HG02885 (cell line): ENCODE measurements at regions not wholly inside any gene's neighbourhood (a gene's known extent, or its start where the extent isn't known, plus 50 kb on each side); places are given as distances from the start of the nearest gene placed in this dataset.
"Not testable (repeated sequence)": the region's sequence is repeated elsewhere in the genome, so short reads cannot be mapped to it uniquely, and the experiment has no call there.

Source experiments
- ATAC-seq: cut with Tn5 transposase; IDR thresholded peaks from one replicate; pipeline ENCODE4 v1.9.1; 2021; ENCODE audit warnings: mild to moderate bottlenecking; ENCODE audit not compliant: unreplicated experiment, poor library complexity

DNA sequence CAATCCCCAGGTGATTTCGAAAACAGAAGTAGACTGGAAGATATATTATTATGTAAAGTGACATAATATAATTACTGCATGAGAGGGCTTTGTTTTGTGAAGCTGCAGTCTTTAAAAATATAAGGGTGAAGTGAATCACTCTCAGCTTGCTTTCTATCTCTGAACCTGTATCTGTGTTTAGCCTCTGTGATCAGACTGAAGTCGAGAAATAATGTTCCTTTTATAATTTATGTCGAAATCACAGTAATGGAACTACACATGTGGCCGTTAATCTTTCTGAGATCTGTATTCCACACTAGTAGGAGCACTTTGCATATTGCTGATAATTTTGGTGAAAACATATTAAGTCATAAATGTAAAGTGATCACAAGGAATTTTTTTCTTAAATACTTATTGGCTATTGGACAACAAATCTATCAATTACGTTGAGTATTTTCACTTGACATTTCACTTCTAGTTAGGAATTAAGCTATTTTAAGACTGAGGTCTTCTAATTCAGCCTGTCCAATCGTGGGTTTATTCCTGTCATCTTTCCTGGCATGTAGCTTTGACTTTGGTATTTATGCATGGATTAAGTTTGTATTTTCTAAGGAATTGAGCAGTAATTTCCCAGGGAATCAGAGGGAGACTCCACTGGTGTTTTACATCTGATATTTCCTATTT lies 268.2 kb upstream of the POT1 start:
- ATAC-seq, result no peak

DNA sequence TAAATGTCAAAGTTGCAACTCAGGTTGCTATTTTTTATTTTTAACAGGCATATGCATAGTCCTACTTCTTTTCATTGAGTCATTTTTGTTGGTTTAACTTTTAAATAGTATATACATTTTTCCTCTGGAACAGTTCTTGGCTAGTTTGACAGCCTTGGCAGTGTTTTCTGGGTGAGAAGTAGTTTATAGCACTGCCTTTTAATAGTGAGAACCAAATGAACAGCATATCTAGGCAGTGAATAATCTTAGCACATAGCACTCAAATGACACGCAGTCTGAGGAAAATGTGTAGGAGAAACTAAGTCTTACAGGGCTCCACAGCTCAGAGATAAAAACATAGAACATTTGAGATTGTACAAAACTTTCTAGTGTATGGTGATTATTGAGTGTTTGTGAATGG lies 265.5 kb upstream of the POT1 start:
- ATAC-seq, result no peak

DNA sequence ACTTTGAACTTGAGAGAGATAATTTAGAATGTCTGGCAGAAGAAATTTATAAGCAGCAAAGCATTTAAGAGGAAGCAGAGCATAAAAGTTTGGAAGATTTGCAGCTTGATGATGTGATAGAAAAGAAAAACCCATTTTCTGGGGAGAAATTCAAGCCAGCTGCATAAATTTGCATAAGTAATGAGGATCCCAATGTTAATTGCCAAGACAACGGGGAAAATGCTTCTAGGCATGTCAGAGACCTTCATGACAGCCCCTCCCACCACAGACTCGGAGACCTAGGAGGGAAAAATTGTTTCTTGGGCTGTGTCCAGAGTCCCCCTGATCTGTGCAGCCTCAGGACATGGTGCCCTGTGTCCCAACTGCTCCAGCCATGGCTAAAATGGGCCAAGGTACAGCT lies 263.6 kb upstream of the POT1 start:
- ATAC-seq, result no peak

DNA sequence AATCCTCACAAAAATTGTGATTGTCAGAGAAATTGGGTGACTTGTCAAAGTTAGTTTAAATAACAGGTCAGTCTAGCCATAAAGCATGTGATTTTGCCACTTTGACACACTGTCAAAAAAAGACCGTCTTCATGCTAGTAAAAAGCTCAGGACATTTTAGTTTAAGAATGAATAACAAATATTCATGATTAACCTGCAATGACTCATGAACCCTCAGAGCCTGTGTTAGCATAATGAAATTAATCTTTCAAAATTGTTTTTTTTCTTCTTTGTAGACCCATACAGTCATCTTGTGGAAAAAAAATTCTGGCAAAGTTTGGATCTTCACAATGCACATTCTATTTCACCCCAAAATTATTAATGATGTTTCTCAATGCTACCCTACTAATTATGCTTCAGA lies 255.2 kb upstream of the POT1 start:
- no peak for ATAC-seq

DNA sequence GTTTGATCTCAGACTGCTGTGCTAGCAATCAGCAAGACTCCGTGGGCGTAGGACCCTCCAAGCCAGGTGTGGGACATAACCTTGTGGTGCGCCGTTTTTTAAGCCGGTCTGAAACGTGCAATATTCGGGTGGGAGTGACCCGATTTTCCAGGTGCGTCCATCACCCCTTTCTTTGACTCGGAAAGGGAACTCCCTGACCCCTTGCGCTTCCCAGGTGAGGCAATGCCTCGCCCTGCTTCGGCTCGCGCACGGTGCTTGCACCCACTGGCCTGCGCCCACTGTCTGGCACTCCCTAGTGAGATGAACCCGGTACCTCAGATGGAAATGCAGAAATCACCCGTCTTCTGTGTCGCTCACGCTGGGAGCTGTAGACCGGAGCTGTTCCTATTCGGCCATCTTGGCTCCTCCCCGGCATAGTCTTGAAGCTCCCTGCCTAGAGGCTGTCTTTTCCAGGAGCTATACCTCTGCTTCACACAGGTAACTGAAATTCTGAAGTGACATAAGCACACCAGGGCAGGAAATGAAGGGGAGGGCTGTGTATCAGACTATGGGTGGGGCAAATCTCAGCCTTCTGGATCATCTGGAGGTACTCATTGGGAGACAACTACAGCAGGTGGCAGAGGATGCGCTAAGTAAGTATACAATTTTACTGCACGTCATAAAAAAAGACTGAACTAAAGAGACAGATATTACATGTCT lies 252.1 kb upstream of the POT1 start:
- ATAC-seq, result not testable (repeated sequence)

DNA sequence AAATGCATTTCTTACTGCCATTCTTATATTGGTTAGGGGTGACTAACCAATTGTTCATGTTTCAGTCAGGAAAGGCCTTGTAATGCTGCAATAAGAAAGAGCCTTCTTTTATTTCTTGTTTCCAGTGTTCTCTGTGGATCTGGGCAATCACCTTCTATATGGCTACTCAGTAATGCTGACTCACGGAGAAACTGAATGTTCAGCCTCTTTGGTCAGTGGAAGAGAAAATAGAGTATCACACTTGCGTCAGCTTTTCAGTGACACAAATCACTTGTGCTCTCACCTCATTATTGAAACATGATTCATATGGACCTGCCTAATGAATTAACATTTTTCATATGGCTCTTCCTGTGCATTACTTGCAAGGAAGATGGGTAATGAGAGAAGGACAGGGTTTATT lies 243.9 kb upstream of the POT1 start:
- no peak for ATAC-seq

DNA sequence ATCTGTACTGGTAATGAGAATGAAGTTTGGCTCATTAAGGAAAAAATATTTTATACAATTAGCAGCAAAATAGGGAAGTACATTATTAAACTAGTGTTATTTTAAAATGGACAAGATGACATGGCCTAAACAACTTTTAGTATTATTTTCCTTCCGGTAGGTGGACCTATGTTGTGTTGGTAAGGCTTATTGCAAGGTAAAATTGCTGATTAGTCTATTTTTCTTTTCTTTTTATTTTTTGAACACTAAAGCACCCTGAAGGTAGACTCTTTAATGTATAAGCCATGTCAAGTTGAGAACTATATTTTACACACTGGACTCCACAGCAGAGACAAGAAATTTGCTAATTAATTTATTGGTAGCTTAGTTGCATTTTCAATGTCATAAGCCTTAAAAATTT lies 239.5 kb upstream of the POT1 start:
- ATAC-seq, result no peak

DNA sequence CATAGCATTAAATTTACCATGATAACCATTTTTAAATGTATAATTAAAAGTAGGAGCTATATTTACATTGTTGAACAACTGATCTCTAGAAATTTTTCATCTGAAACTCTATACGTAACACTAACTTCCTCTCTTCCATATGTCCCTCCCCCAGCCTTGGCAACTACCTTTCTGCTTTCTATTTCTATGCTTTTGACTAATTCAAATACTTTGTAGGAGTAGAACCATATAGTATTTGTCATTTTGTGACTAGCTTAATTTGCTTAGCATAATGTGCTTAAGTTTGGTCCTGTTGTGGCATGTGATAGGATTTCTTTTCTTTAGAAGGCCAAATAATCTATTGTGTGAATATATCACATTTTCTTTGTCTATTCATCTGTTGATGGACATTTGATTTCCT lies 225.3 kb upstream of the POT1 start:
- ATAC-seq, result peak; percentile 68

DNA sequence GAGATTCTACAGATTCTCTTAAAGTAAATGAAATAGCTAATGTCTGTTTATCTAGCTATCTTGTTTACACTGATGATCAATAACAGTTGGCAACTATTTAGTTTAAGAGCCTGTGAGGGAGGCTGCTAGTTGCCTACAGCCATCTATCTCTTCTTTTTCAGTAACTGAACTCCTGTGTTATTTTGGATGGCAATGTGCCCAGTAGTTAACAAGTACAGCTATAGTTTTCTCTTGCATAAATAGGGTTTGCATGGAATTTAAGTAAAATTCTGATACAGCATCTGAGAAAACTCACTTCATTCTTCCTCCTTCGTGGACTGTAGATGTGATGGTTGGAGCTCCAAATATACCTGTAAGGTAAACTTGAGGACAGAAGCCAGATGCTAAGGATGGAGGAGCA lies 219.5 kb upstream of the POT1 start:
- ATAC-seq, result no peak

DNA sequence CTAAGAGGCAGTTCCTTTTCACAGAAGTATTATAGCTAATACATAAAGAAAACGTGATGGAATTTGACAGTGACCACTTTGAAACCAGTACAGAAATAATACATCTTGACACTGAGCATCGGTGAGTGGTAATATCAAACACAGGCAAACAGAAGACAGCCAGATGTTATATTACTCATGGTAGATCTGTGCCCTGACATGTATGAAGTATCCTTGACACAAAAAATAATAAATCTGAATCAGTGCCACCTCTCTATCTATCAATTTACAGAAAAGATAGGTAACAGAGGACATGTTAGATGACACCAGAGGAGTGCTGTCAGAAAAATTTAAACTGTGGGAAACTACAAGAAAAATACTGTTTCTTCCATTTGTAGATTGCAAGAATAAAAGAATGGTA lies 217.4 kb upstream of the POT1 start:
- ATAC-seq, result no peak

DNA sequence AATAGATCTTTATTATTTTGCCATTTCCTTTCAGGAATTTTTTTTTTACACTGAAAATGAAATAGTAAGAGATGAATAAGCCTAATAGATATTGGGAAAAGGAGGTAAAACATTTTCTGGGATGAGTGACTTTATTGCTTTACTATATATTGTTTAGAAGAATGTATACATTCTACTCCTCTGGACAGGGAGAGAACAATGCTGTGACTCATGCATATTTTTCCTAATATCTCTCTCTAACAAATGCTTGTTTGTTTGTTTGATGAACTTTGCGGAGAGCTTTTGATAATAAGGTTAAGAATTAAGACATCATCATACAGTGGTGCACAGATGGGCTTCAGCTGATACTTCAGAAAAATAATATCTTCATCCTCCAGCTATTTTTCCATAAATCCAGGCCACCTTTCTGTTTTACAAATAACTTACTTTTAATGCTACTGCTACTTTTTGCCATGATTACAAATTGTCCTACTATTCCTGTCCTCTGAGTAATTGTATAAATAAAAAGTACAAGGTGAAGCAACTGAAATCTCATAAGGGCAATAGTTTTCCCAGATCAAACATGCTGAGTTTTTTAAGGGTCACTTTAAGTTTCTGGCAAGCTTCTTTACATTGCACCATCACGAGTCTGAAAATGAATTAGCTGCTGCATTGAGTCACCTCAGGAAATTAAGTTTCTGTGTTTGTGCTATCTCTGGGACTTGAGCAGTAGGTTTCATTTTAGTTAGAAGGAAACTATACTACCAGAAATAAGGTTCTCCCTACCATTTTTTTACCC lies 207.3 kb upstream of the POT1 start:
- no peak for ATAC-seq

DNA sequence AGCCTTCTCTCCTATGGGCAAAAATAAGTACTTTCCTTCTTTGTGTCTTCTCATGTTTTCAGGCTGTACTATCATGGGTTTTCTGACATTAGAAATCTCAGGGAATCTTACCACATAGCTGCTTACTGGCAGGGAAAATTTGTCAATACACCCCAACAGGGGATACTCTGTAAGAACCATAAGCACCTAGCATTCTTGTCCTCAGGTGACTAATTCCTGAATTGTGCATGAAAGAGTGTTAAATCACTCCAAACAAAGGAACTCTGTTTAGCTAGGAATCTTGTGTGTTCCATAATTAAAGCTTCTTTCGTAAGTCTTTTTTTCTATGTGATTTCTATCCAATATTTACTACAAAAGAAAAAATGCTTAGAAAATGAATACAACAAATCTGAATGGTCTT lies 206.7 kb upstream of the POT1 start:
- ATAC-seq, result no peak

DNA sequence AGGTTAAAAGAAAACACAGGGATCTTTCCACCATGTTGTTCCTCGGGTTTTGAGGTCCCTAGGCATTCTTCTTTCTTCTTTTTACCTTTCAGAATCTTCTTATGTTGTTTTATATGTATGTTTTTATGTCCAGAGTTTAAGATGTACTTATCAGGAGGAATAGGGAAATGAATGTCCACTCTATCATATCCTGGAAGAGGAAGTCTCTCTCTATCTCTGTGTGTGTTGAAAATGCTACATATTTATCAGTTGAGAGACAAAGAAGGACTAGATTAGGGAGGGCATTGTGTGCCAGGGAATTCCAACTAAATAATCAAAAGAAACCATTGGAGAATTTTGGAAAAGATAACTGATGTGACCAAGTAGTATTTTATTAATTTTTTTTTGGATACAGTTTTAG lies 200.5 kb upstream of the POT1 start:
- ATAC-seq, result no peak

DNA sequence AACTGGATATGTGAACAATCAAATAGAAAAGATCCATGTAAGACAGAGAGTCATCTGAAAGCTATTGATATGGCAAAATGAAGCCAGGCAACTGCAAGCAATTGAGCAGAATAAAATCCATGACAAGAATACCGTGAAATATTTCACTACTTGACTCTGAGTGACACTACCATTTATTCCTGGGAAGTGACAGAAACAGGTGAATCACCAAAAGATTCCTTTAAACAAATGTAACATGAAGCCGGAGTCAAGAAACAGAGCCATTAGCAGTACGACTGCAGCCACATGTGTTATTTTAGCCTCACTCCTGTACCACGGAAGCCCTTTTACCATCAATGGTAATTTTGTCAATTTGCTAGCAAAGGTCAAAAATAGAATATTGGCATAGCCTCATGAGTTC lies 197.7 kb upstream of the POT1 start:
- no peak for ATAC-seq

DNA sequence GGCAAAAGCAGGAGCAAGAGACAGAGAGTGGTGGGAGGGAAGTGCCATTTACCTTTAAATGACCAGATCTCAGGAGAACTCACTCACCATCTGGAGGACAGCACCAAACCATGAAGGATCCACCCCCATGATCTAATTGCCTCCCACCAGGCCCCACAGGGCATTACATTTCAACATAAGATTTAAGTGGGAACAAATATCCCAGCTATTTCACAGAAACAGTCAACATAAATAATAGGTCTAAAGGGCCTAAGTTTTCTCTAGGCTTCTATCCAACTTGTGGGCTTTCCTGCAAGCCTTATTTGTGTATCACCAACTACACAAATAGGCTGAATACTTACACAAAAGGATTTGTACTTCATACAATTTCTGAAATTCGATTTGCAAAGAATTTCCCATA lies 196.8 kb upstream of the POT1 start:
- ATAC-seq, result no peak

DNA sequence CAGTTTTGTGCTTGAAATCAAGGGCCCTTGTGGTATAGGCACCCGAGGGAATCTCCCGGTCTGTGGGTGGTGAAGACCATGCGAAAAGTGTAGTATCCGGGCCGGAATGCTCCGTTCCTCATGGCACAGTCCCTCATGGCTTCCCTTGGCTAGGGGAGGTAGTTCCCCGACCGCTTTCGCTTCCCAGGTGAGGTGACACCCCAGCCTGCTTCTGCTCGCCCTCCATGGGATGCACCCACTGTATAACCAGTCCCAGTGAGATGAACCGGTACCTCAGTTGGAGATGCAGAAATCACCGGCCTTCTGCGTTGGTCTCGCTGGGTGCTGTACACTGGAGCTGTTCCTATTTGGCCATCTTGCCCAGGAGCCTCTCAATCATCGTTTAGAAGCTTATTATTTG lies 195.7 kb upstream of the POT1 start:
- no peak for ATAC-seq

DNA sequence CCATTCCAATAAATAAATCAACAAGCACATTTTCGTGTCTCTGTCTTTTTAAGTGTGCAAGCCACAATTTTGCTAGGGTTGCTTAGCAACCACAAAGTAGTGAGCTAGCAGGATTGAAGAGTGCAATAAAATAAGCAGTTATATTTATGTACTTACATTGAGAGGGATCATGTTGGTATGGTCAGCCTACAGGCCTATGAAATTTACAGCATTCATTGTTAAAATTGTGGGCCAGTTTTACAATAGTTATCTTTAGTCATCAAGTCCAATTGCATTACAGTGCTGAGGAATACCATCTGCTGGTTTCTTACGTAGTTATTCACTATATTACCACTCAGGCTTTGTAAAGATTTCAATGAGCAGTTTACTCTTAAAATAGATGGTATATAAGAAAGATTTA lies 192.5 kb upstream of the POT1 start:
- no peak for ATAC-seq

DNA sequence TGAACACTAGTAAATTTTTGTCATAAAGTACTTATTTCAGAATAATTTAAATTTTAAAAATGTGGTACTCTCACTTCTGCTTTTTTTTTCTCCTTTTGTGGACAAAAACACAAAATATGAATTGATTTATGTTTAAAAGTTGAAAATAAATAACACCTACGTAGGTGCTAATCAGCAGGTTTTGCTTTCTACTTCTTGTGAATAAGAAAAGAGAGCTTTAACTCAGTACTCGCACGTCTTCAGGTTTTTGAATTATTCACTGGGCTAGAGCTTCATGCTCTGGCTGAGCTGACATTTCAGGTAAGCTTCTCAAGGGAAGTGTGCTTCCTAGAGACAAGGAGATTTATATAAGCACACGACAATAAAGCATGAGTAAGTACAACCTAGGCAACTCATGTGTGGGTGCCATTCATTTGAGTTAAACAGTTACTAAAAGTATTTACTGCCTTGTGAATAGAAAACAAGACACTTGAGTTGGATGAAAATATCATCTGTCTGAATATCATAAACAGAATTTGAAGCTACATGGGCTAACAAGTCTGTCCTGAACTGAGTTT lies 190.0 kb upstream of the POT1 start:
- ATAC-seq, result no peak

DNA sequence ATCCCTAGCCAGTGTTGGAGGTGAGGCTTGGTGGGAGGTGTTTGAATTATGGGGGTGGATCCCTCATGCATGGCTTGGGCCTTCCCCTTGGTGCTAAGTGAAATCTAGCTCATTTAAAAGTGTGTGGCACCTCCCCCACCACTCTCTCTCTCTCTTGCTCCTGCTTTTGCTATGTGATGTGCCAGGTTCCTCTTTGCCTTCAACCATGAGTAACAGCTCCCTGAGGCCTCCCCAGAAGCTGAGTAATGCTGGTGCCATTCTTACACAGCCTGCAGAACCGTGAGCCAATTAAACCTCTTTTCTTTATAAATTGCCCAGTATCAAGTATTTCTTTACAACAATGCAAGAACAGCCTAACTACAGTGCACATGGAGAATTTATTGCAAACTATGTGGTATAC lies 188.8 kb upstream of the POT1 start:
- no peak for ATAC-seq

DNA sequence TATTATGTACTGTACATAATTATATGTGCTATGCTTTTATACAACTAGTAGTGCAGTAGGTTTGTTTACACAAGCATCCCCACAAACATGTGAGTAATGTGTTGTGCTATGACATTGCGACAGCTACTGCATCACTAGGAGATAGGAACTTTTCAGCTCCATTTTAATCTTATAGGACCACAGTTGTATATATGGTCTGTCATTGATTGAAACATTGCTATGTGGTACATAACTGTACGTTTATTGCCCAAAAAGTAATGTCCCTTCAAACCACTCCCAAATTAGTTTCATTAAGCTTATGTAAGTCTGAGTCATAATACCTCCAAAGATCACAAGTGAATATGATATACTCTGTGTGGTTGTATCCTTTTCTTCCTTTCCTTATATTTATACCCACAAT lies 183.2 kb upstream of the POT1 start:
- no peak for ATAC-seq

DNA sequence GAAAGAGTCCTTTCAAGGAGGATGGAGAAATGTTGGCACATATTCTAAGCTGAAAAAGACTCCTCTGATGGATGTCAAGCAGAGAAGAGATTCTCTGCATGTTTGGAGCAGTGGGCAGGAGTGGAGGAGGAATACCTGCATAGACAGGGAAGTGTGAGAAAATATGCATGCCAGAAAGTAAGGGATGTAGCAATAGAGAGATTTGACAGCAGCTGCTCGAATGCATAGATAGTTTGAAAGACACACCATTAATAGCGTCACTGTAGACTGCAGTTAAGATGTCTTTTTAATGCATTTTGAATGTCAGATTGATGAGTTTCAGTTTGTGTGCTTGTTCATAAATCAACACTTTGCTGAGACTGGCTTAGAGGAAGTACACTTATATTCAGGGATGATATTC lies 169.9 kb upstream of the POT1 start:
- ATAC-seq, result no peak
